Activated CD8-positive, alpha-beta T cell treated with anti-CD3 and anti-CD28 coated beads for 36 hours (primary cell): ENCODE measurements at regions not wholly inside any gene's neighbourhood (a gene's known extent, or its start where the extent isn't known, plus 50 kb on each side); places are given as distances from the start of the nearest gene placed in this dataset.

Experiments used
- ATAC-seq: fragments of 200-7000 bp; cut with Tn5 transposase; one replicate; pipeline ENCODE4 v1.10.0; 2021; ENCODE audit warnings: mild to moderate bottlenecking, moderate library complexity
- CTCF ChIA-PET: fragments of 350-600 bp; sonication (Branson Sonifier 250); formaldehyde crosslinking; loops from one replicate; lab custom pipeline; 2021; ENCODE audit warnings: antibody characterized with exemption; lab: Charles Lee
- POLR2A ChIA-PET: fragments of 350-600 bp; sonication (Branson Sonifier 250); formaldehyde crosslinking; loops from one replicate; lab custom pipeline; 2021; ENCODE audit warnings: antibody characterized with exemption; lab: Charles Lee
- DNase-seq: peaks from one replicate; pipeline ENCODE4 v3.0.0-alpha.2; 2020
- H3K27ac Mint-ChIP-seq: one replicate; pipeline ENCODE4 v1.8.0; 2021; ENCODE audit warnings: mild to moderate bottlenecking, mixed read lengths
- H3K27me3 Mint-ChIP-seq: one replicate; pipeline ENCODE4 v1.8.0; 2021; ENCODE audit warnings: mixed read lengths
- H3K36me3 Mint-ChIP-seq: one replicate; pipeline ENCODE4 v1.8.0; 2021; ENCODE audit warnings: low read depth, mixed read lengths
- H3K4me1 Mint-ChIP-seq: one replicate; pipeline ENCODE4 v1.8.0; 2021; ENCODE audit warnings: low read depth, mixed read lengths
- H3K4me3 Mint-ChIP-seq: one replicate; pipeline ENCODE4 v1.8.0; 2021; ENCODE audit warnings: mild to moderate bottlenecking, moderate library complexity, mixed read lengths
- H3K9me3 Mint-ChIP-seq: one replicate; pipeline ENCODE4 v1.8.0; 2021; ENCODE audit warnings: mixed read lengths
- intact Hi-C: fragments of 100-400 bp; cut with micrococcal nuclease; formaldehyde crosslinking; loops from one replicate; pipeline ENCODE4 v1.10.0; 2022
- TF ChIP-seq, protein P1 (sequence below): fragments of 200-600 bp; IDR thresholded peaks from one replicate; pipeline ENCODE4 v1.8.0; 2022; ENCODE audit warnings: antibody characterized with exemption, mild to moderate bottlenecking

DNA sequence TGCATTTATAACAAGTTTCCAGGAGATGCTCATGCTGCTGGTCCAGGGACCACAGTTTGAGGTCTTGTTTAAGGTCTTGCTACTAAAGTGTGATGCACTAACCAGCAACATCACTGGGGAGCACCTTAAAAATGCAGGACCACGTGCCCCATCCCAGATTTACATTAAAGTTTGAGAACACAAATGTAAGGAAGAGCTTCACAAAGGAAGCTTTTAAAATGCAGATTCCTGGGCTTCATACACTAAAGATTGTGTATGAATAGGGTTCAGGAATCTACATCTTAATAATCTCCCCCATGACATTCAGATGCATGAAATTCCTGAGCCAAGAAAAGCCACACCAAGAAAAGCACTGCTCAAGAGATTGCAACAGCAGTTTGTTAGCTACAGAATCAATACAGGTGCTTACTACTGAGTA is 235.3 kb upstream of the TANK start:
- ChIA-PET POLR2A (no interaction called here), CTCF (no interaction called here)
- no peaks in the 10 kb centered on the region for H3K36me3 Mint-ChIP-seq
- TF ChIP-seq, protein P1, sequence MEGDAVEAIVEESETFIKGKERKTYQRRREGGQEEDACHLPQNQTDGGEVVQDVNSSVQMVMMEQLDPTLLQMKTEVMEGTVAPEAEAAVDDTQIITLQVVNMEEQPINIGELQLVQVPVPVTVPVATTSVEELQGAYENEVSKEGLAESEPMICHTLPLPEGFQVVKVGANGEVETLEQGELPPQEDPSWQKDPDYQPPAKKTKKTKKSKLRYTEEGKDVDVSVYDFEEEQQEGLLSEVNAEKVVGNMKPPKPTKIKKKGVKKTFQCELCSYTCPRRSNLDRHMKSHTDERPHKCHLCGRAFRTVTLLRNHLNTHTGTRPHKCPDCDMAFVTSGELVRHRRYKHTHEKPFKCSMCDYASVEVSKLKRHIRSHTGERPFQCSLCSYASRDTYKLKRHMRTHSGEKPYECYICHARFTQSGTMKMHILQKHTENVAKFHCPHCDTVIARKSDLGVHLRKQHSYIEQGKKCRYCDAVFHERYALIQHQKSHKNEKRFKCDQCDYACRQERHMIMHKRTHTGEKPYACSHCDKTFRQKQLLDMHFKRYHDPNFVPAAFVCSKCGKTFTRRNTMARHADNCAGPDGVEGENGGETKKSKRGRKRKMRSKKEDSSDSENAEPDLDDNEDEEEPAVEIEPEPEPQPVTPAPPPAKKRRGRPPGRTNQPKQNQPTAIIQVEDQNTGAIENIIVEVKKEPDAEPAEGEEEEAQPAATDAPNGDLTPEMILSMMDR, result no peak
- no peak overlapping the region for H3K4me3 Mint-ChIP-seq
- ATAC-seq, result no peak
- intact Hi-C loops, result no loop called here
- H3K9me3 Mint-ChIP-seq, result no peaks in the 10 kb centered on the region
- H3K27me3 Mint-ChIP-seq, result peaks cover 2% of the 10 kb centered on the region
- no peaks in the 10 kb centered on the region for H3K4me1 Mint-ChIP-seq
- DNase-seq, result no peak
- H3K27ac Mint-ChIP-seq, result no peak overlapping the region

DNA sequence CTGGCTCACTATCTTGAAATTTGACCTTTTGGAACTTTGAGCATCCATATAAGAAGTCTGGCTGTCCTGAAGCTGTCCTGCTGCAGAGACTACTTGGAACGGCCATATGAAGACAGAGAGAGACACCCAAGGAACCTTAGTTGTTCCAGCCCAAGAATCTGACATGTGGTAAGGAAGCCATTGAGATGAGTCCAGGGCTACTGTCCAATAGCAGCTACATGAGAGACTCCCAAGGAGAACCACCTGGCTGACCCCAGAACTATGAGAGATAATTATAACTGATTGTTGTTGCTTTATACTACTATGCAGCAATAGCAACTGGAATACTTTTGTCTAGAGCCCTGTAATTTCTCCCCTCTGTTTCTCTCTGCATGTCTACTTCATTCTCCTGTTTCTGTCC is 234.3 kb upstream of the TANK start:
- no peak overlapping the region for H3K27ac Mint-ChIP-seq
- CTCF ChIA-PET, result interaction anchor here (0.6 to 1.2 kb wide), 2 partner anchors 15 to 20 kb away, joined by 3 to 4 read pairs; no protein-coding TSS in a partner anchor
- no peaks in the 10 kb centered on the region for H3K4me1 Mint-ChIP-seq
- ATAC-seq, result no peak
- DNase-seq, result no peak
- POLR2A ChIA-PET, result no interaction called here
- intact Hi-C loops, result no loop called here
- H3K9me3 Mint-ChIP-seq, result no peaks in the 10 kb centered on the region
- H3K27me3 Mint-ChIP-seq, result peaks cover 7% of the 10 kb centered on the region
- TF ChIP-seq, protein P1, result no peak
- no peaks in the 10 kb centered on the region for H3K36me3 Mint-ChIP-seq
- H3K4me3 Mint-ChIP-seq, result no peak overlapping the region

DNA sequence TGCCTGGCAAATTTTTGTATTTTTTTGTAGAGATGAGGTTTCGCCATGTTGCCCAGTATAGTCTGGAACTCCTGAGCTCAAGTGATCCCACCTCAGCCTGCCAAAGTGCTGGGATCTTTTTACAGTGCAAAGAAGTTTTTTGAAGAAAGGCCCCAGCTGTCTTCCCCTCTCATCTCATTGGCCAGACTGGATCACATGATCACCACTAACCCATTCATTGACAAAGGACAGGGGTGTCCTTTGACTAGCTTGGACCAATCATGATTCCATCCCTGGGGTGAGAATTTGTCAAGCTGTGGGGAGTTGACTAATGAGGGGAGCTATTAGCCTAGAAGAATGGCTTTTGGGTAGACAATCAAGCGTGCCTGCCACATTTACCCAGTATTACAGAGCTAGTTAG is 232.9 kb upstream of the TANK start:
- H3K4me3 Mint-ChIP-seq, result no peak overlapping the region
- CTCF ChIA-PET, result interaction anchor here (0.9 to 2.3 kb wide), 2 partner anchors 35 to 67 kb away, joined by 4 to 6 read pairs; no protein-coding TSS in a partner anchor
- POLR2A ChIA-PET, result no interaction called here
- H3K9me3 Mint-ChIP-seq, result no peaks in the 10 kb centered on the region
- H3K27ac Mint-ChIP-seq, result no peak overlapping the region
- no peaks in the 10 kb centered on the region for H3K36me3 Mint-ChIP-seq
- no peak for DNase-seq
- no peak for ATAC-seq
- H3K4me1 Mint-ChIP-seq, result no peaks in the 10 kb centered on the region
- peaks cover 11% of the 10 kb centered on the region for H3K27me3 Mint-ChIP-seq
- TF ChIP-seq, protein P1, result no peak
- intact Hi-C loops, result no loop called here

DNA sequence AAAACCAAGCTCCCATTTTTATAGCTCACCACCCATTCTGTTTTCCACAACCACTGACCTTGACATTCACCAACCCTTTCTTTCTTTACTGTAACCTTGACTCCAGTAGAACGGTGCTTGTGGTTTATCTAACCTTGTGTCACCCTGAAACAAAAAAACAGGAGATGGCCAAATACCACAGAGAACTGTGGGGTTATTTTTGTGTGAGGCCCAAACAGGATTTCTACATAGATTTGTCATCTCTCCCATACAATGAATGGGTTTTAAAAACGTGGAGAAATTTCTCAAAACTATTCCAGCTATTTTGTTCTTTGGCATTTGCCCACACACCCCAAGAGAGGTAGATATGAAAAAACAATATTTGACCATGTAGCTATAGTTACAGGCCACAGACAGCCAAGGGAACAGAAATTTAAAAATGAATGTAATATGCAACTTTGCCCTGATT is 231.3 kb upstream of the TANK start:
- H3K9me3 Mint-ChIP-seq, result no peaks in the 10 kb centered on the region
- ChIA-PET POLR2A (no interaction called here), CTCF (interaction anchor here (2.3 kb wide), 1 partner anchor 65 kb away, joined by 6 read pairs; no protein-coding TSS in a partner anchor)
- no peak for ATAC-seq
- TF ChIP-seq, protein P1, result no peak
- intact Hi-C loops, result no loop called here
- no peaks in the 10 kb centered on the region for H3K4me1 Mint-ChIP-seq
- peaks cover 11% of the 10 kb centered on the region for H3K27me3 Mint-ChIP-seq
- no peak for DNase-seq
- H3K4me3 Mint-ChIP-seq, result no peak overlapping the region
- H3K36me3 Mint-ChIP-seq, result no peaks in the 10 kb centered on the region
- H3K27ac Mint-ChIP-seq, result no peak overlapping the region

GRCh38 chr2:160931531-160931930 is 228.7 kb upstream of the TANK start:
- H3K27me3 Mint-ChIP-seq, result peaks cover 11% of the 10 kb centered on the region
- H3K27ac Mint-ChIP-seq, result no peak overlapping the region
- H3K9me3 Mint-ChIP-seq, result no peaks in the 10 kb centered on the region
- ATAC-seq (no peak), DNase-seq (no peak)
- TF ChIP-seq, protein P1, result no peak
- intact Hi-C loops, result no loop called here
- ChIA-PET POLR2A (no interaction called here), CTCF (no interaction called here)
- no peaks in the 10 kb centered on the region for H3K4me1 Mint-ChIP-seq
- no peak overlapping the region for H3K4me3 Mint-ChIP-seq
- no peaks in the 10 kb centered on the region for H3K36me3 Mint-ChIP-seq
